ENCODE measurements at regions not wholly inside any gene's neighbourhood (a gene's known extent, or its start where the extent isn't known, plus 50 kb on each side); places are given as distances from the start of the nearest gene placed in this dataset.
"Not testable (repeated sequence)": the region's sequence is repeated elsewhere in the genome, so short reads cannot be mapped to it uniquely, and the experiment has no call there.

DNA sequence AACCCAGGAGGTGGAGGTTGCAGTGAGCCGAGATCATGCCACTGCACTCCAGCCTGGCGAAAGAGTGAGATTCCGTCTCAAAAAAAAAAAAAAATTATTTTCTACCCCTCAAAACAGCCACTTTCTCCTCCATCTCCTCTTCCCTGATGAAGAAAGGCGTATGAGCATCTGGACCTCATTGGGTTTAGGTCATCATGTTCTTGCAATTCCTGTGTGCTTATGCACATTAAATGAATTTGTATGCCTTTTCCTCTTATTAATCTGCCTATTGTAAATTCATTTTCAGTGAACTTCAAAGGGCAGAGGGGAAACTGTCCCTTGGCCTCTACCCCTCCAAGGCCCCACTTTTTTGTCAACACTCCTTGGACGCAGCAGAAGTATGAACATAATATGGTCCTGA, 117.8 kb downstream of the RPLP1 start:
- Mint-ChIP-seq H3K36me3 (no peaks in the 10 kb centered on the region), H3K9me3 (no peaks in the 10 kb centered on the region), H3K27me3 (peaks cover 6% of the 10 kb centered on the region), H3K4me3 (no peak overlapping the region), H3K27ac (no peak overlapping the region), H3K4me1 (peaks cover 18% of the 10 kb centered on the region)
- no peak for DNase-seq
- CTCF ChIA-PET = no interaction called here

DNA sequence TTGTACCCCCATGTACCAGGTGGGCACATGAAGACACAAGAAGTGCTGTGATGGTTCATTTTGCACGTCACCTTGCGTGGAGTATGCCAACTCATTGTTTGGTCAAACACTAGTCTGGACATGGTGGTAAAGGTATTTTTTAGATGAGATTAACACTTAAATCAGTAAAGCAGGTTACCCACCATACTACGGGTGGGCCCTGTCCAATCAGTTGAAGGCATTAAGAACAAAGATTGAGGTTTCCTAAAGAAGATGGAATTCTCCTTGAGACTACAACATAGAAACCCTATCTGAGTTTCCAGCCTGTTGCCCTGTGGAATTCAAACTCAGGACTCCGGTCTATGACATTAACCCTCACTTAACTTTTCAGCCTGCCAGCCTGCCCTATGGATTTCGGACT, 118.4 kb downstream of the RPLP1 start:
- Mint-ChIP-seq H3K27ac (no peak overlapping the region), H3K27me3 (peaks cover 8% of the 10 kb centered on the region), H3K4me3 (no peak overlapping the region), H3K36me3 (no peaks in the 10 kb centered on the region), H3K9me3 (no peaks in the 10 kb centered on the region), H3K4me1 (peaks cover 23% of the 10 kb centered on the region)
- DNase-seq = no peak
- CTCF ChIA-PET = no interaction called here

DNA sequence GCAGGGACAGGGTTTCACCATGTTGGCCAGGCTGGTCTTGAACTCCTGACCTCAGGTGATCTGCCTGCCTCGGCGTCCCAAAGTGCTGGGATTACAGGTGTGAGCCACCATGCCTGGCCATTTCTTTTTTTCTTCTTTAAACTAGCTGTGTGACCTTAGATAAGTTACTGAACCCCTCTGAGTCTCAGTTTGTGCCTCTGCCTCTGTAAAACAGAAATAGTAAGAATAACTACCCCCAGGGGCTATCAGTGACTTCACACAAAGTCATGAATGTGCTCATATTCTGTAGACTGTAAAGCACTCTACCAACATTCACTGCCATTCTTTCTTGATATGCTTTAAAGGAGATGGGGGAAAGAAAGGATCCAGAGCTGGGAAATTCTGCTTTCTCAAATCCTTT, 120.7 kb downstream of the RPLP1 start:
- H3K27ac Mint-ChIP-seq, DNase-seq, H3K4me3 Mint-ChIP-seq, H3K36me3 Mint-ChIP-seq, CTCF ChIA-PET, H3K9me3 Mint-ChIP-seq: not testable (repeated sequence)
- peaks cover 17% of the 10 kb centered on the region for H3K27me3 Mint-ChIP-seq
- peaks cover 39% of the 10 kb centered on the region for H3K4me1 Mint-ChIP-seq

DNA sequence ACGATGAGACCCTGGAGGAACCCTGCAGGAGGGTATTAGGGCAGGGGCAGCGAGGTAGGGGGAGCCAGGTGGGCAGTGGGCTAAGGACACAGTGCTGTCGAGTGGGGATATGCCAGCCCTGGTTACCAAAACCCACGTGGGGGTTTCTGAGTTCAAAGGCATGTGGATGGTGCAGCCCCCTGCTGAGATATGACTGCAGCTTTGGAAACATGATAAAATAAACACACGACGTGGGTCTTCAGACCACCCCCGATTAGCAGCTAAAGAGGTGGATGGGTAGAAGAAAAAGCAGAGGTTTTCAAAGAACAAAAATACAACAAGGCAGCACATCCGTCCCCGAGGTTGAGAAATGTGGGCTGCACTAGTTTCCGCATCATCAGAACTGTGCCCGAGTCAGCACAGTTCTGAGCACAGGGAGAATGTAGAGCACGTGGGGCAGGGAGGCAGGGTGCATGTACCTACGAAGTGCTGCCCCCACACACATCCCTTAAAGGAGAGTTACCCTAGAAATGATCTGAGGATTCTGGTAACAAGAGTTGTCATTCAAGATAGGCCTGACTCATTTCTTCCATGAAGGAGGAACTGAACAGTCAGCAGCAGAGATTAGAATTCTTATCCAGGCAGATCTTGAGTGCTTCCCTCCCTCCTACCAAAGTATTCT, 121.3 kb downstream of the RPLP1 start:
- no peaks in the 10 kb centered on the region for H3K36me3 Mint-ChIP-seq
- H3K27me3 Mint-ChIP-seq = peaks cover 23% of the 10 kb centered on the region
- DNase-seq = peak; percentile 39
- no peaks in the 10 kb centered on the region for H3K9me3 Mint-ChIP-seq
- no peak overlapping the region for H3K4me3 Mint-ChIP-seq
- CTCF ChIA-PET = no interaction called here
- peaks cover 39% of the 10 kb centered on the region for H3K4me1 Mint-ChIP-seq
- H3K27ac Mint-ChIP-seq = no peak overlapping the region

GRCh38 chr15:69574506-69574905, 121.9 kb downstream of the RPLP1 start:
- Mint-ChIP-seq H3K4me1 (peaks cover 39% of the 10 kb centered on the region), H3K27ac (no peak overlapping the region), H3K36me3 (no peaks in the 10 kb centered on the region), H3K27me3 (peaks cover 23% of the 10 kb centered on the region), H3K4me3 (no peak overlapping the region), H3K9me3 (no peaks in the 10 kb centered on the region)
- no peak for DNase-seq
- CTCF ChIA-PET = interaction anchor here (1.0 to 2.0 kb wide), 2 partner anchors 407 to 889 kb away, joined by 3 to 8 read pairs; no protein-coding TSS in a partner anchor

GRCh38 chr15:69575387-69575786, 122.8 kb downstream of the RPLP1 start:
- Mint-ChIP-seq H3K9me3 (no peaks in the 10 kb centered on the region), H3K4me1 (peaks cover 39% of the 10 kb centered on the region), H3K36me3 (no peaks in the 10 kb centered on the region), H3K27ac (no peak overlapping the region), H3K27me3 (peaks cover 23% of the 10 kb centered on the region), H3K4me3 (no peak overlapping the region)
- CTCF ChIA-PET = interaction anchor here (0.6 to 2.1 kb wide), 10 partner anchors 11 to 914 kb away, joined by 3 to 8 read pairs (median 4); partner anchors contain the start of gene TLE3
- DNase-seq = no peak

GRCh38 chr15:69576035-69576526, 123.5 kb downstream of the RPLP1 start:
- Mint-ChIP-seq H3K9me3 (no peaks in the 10 kb centered on the region), H3K27me3 (peaks cover 26% of the 10 kb centered on the region), H3K36me3 (no peaks in the 10 kb centered on the region), H3K4me1 (peaks cover 39% of the 10 kb centered on the region), H3K27ac (no peak overlapping the region), H3K4me3 (no peak overlapping the region)
- peak; percentile 76 for DNase-seq
- CTCF ChIA-PET = interaction anchor here (0.6 to 2.1 kb wide), 10 partner anchors 10 to 913 kb away, joined by 3 to 8 read pairs (median 4); partner anchors contain the start of gene TLE3

- Mint-ChIP-seq H3K4me1 (peaks cover 39% of the 10 kb centered on the region), H3K27me3 (peaks cover 29% of the 10 kb centered on the region), H3K4me3 (no peak overlapping the region)
These were observed 124.3 kb downstream of the RPLP1 start for GRCh38 chr15:69576948-69577351.

DNA sequence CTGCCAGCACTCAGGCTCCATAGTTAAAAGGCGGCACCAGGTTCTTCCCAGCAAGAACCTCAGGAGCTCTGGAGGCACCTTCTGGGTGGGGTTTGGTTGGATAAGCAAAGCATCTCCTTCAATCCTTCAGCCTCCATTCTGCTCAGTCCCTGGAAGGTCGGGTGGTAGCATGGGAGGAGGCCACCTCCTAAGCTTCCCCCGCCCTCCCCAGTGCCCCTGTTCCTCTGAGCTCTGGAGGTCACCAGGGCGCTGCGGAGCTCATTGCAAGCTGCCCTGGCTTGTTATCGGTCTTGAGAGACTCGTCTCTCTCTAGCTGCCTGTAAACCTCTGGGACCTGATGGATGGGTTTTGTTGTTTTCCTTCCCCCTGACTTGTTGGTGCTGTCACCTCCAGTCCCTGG, 124.8 kb downstream of the RPLP1 start:
- CTCF ChIA-PET = interaction anchor here (1.2 to 2.1 kb wide), 5 partner anchors 9 to 888 kb away, joined by 3 to 8 read pairs (median 3); partner anchors contain the start of gene TLE3

More at GRCh38 chr15:69576948-69577351, 124.3 kb downstream of the RPLP1 start:
- CTCF ChIA-PET = interaction anchor here (1.2 to 2.1 kb wide), 5 partner anchors 9 to 888 kb away, joined by 3 to 8 read pairs (median 3); partner anchors contain the start of gene TLE3
- Mint-ChIP-seq H3K36me3 (no peaks in the 10 kb centered on the region), H3K27ac (no peak overlapping the region), H3K9me3 (no peaks in the 10 kb centered on the region)
- peak; percentile 37 for DNase-seq

DNA sequence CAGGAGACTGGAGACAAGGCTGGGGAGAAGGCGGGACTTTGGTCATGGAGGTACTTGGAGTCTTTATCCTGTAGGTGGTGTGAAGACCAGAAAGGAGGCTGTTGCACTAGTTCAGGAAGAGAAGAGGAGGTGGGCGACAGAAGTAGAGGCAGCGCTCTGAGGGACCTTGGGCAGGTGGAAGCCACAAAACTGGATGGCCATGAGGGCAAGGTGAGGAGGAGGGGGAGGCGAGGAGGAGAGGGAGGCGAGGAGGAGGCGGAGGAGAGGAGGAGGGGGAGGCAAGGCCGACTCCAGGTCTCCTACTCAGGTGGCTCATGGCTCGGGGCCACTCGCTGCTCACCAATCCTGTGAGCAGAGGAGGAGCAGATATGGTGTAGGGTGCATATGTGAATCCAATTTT, 125.6 kb downstream of the RPLP1 start:
- Mint-ChIP-seq H3K27ac (no peak overlapping the region), H3K9me3 (no peaks in the 10 kb centered on the region), H3K4me3 (no peak overlapping the region), H3K4me1 (peaks cover 39% of the 10 kb centered on the region), H3K27me3 (peaks cover 26% of the 10 kb centered on the region), H3K36me3 (no peaks in the 10 kb centered on the region)
- DNase-seq = no peak
- CTCF ChIA-PET = interaction anchor here (1.3 kb wide), 1 partner anchor 448 kb away, joined by 3 read pairs; no protein-coding TSS in a partner anchor

More for the DNA sequence above, 124.8 kb downstream of the RPLP1 start:
- H3K27ac Mint-ChIP-seq = no peak overlapping the region
- no peak overlapping the region for H3K4me3 Mint-ChIP-seq
- H3K4me1 Mint-ChIP-seq = peaks cover 39% of the 10 kb centered on the region
- H3K9me3 Mint-ChIP-seq = no peaks in the 10 kb centered on the region
- H3K27me3 Mint-ChIP-seq = peaks cover 29% of the 10 kb centered on the region
- no peaks in the 10 kb centered on the region for H3K36me3 Mint-ChIP-seq
- no peak for DNase-seq

- Mint-ChIP-seq H3K9me3 (no peaks in the 10 kb centered on the region), H3K27ac (no peak overlapping the region), H3K4me3 (no peak overlapping the region), H3K27me3 (peaks cover 26% of the 10 kb centered on the region), H3K4me1 (peaks cover 40% of the 10 kb centered on the region), H3K36me3 (no peaks in the 10 kb centered on the region)
- DNase-seq = no peak
- CTCF ChIA-PET = no interaction called here
These were observed 126.4 kb downstream of the RPLP1 start for GRCh38 chr15:69578787-69579583.

- Mint-ChIP-seq H3K4me1 (peaks cover 33% of the 10 kb centered on the region), H3K9me3 (no peaks in the 10 kb centered on the region), H3K27ac (no peak overlapping the region), H3K4me3 (no peak overlapping the region), H3K36me3 (no peaks in the 10 kb centered on the region), H3K27me3 (peaks cover 26% of the 10 kb centered on the region)
- CTCF ChIA-PET = no interaction called here
- DNase-seq = no peak
These were observed 127.5 kb downstream of the RPLP1 start for GRCh38 chr15:69579950-69580618.

DNA sequence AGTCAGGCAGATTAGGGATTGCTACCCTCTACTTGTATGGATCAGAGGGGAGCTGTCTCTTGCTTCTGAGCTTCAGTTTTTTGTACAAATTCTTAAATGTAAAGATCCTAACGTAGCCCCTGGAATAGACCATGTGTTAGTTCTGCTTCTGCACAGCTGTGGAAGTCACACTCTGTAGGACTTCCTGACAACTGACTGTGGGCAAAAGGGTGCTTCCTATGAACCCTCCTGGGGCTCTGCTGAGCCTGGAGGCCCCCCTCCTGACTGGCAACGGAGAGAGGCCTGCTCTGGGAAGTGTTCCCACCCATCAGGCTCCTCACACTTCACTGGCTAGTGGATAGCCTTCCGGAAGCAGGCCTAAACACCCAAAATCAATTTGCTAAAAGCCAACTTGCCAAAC, 131.0 kb downstream of the RPLP1 start:
- Mint-ChIP-seq H3K4me3 (no peak overlapping the region), H3K27ac (no peak overlapping the region), H3K4me1 (peaks cover 14% of the 10 kb centered on the region), H3K9me3 (no peaks in the 10 kb centered on the region), H3K27me3 (peaks cover 18% of the 10 kb centered on the region), H3K36me3 (no peaks in the 10 kb centered on the region)
- CTCF ChIA-PET = no interaction called here
- no peak for DNase-seq

GRCh38 chr15:69585937-69586336, 133.3 kb downstream of the RPLP1 start:
- H3K4me1 Mint-ChIP-seq = peaks cover 14% of the 10 kb centered on the region
- H3K9me3 Mint-ChIP-seq = no peaks in the 10 kb centered on the region
- no peak overlapping the region for H3K4me3 Mint-ChIP-seq
- H3K36me3 Mint-ChIP-seq = no peaks in the 10 kb centered on the region
- H3K27ac Mint-ChIP-seq = no peak overlapping the region
- peaks cover 9% of the 10 kb centered on the region for H3K27me3 Mint-ChIP-seq
- CTCF ChIA-PET = interaction anchor here (0.7 to 1.6 kb wide), 2 partner anchors 10 to 137 kb away, joined by 3 to 8 read pairs; no protein-coding TSS in a partner anchor
- no peak for DNase-seq
